ENCODE measurements at regions not wholly inside any gene's neighbourhood (a gene's known extent, or its start where the extent isn't known, plus 50 kb on each side); places are given as distances from the start of the nearest gene placed in this dataset.

DNA sequence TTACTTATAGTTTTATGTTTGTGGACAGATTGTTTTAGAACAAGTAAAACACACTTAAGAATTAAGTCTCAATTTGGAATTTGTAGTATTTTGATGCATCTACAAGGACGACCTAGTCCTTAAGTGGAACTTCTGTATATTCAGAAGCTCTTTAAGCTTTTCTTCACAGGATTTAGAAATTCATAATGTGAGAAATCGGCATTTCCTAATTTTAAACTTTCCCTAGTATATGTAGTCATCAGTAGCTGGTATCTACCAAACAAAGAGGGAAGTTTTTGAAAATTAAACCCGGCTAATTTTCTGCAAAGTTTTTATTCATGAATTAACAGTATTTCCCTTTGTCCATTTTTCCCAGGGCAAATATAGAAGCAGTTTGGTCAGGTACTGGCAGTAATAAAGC is 203.6 kb downstream of the CDRT15L2 start:
- no peak for TF ChIP-seq CTCF (IDR thresholded peaks at IDR 0.05)
- no peak for TF ChIP-seq POLR2A (IDR thresholded peaks at IDR 0.05)

Data from upper lobe of left lung (tissue), 4 donors.